CD1c-positive myeloid dendritic cell (primary cell): ENCODE measurements at regions not wholly inside any gene's neighbourhood (a gene's known extent, or its start where the extent isn't known, plus 50 kb on each side); places are given as distances from the start of the nearest gene placed in this dataset.

Experiments used
- DNase-seq: peaks from one replicate; pipeline ENCODE4 v3.0.0-alpha.2; 2016; ENCODE audit errors: extremely low spot score

- no peak for DNase-seq
Observed at GRCh38 chr4:137067735-137068134, 464.6 kb downstream of the PCDH18 start.

GRCh38 chr4:137065311-137065710 lies 467.0 kb downstream of the PCDH18 start:
- no peak for DNase-seq

GRCh38 chr4:137063961-137064360 lies 468.3 kb downstream of the PCDH18 start:
- DNase-seq: no peak

GRCh38 chr4:137043184-137043583 lies 489.1 kb downstream of the PCDH18 start:
- no peak for DNase-seq

- no peak for DNase-seq
Observed at GRCh38 chr4:137039370-137039769, 492.9 kb downstream of the PCDH18 start.

GRCh38 chr4:137032222-137032621 lies 500.1 kb downstream of the PCDH18 start:
- DNase-seq: no peak

GRCh38 chr4:137029026-137029425 lies 503.3 kb downstream of the PCDH18 start:
- no peak for DNase-seq

- DNase-seq: no peak
Observed at GRCh38 chr4:137025484-137026059, 506.7 kb downstream of the PCDH18 start.

GRCh38 chr4:137015426-137016409 lies 516.6 kb downstream of the PCDH18 start:
- no peak for DNase-seq

- DNase-seq: no peak
Observed at GRCh38 chr4:137000432-137000831, 531.9 kb downstream of the PCDH18 start.

GRCh38 chr4:136992032-136992431 lies 540.3 kb downstream of the PCDH18 start:
- no peak for DNase-seq

- no peak for DNase-seq
Observed at GRCh38 chr4:136985683-136986082, 546.6 kb downstream of the PCDH18 start.

GRCh38 chr4:136967069-136967468 lies 565.2 kb downstream of the PCDH18 start:
- DNase-seq: no peak

- DNase-seq: no peak
Observed at GRCh38 chr4:136965478-136965877, 566.8 kb downstream of the PCDH18 start.

- no peak for DNase-seq
Observed at GRCh38 chr4:136962868-136963267, 569.4 kb downstream of the PCDH18 start.

GRCh38 chr4:136946307-136946907 lies 585.9 kb downstream of the PCDH18 start:
- no peak for DNase-seq

- DNase-seq: no peak
Observed at GRCh38 chr4:136939781-136940180, 592.5 kb downstream of the PCDH18 start.

GRCh38 chr4:136935871-136936270 lies 596.4 kb downstream of the PCDH18 start:
- DNase-seq: no peak

GRCh38 chr4:136935305-136935704 lies 597.0 kb downstream of the PCDH18 start:
- no peak for DNase-seq

GRCh38 chr4:136934601-136935000 lies 597.7 kb downstream of the PCDH18 start:
- no peak for DNase-seq

- no peak for DNase-seq
Observed at GRCh38 chr4:136931781-136932180, 600.5 kb downstream of the PCDH18 start.

GRCh38 chr4:136928957-136929411 lies 603.3 kb downstream of the PCDH18 start:
- DNase-seq: no peak

GRCh38 chr4:136927172-136927571 lies 605.1 kb downstream of the PCDH18 start:
- no peak for DNase-seq
